ENCODE measurements at regions not wholly inside any gene's neighbourhood (a gene's known extent, or its start where the extent isn't known, plus 50 kb on each side); places are given as distances from the start of the nearest gene placed in this dataset.

- DNase-seq (ENCODE audit: low read depth), result no peak
- H3K4me3 ChIP-seq (ENCODE audit: low read depth, low read length), result no peak overlapping the region
- TF ChIP-seq CTCF (IDR thresholded peaks at IDR 0.05; ENCODE audit: insufficient read depth, low read depth, low read length), result no peak
Observed at GRCh38 chr6:146965110-146965689, 239.0 kb upstream of the STXBP5 start.

GRCh38 chr6:146968041-146968760, 236.0 kb upstream of the STXBP5 start:
- DNase-seq (ENCODE audit: low read depth), result peak; percentile 30
- TF ChIP-seq CTCF (IDR thresholded peaks at IDR 0.05; ENCODE audit: insufficient read depth, low read depth, low read length), result no peak
- no peak overlapping the region for H3K4me3 ChIP-seq (ENCODE audit: low read depth, low read length)

GRCh38 chr6:146972546-146972945, 231.7 kb upstream of the STXBP5 start:
- no peak for TF ChIP-seq CTCF (IDR thresholded peaks at IDR 0.05; ENCODE audit: insufficient read depth, low read depth, low read length)
- no peak for DNase-seq (ENCODE audit: low read depth)
- H3K4me3 ChIP-seq (ENCODE audit: low read depth, low read length), result no peak overlapping the region

GRCh38 chr6:146974351-146974750, 229.9 kb upstream of the STXBP5 start:
- H3K4me3 ChIP-seq (ENCODE audit: low read depth, low read length), result no peak overlapping the region
- no peak for TF ChIP-seq CTCF (IDR thresholded peaks at IDR 0.05; ENCODE audit: insufficient read depth, low read depth, low read length)
- no peak for DNase-seq (ENCODE audit: low read depth)

- TF ChIP-seq CTCF (IDR thresholded peaks at IDR 0.05; ENCODE audit: insufficient read depth, low read depth, low read length), result no peak
- no peak for DNase-seq (ENCODE audit: low read depth)
- H3K4me3 ChIP-seq (ENCODE audit: low read depth, low read length), result no peak overlapping the region
Observed at GRCh38 chr6:146975093-146975492, 229.1 kb upstream of the STXBP5 start.

- no peak for TF ChIP-seq CTCF (IDR thresholded peaks at IDR 0.05; ENCODE audit: insufficient read depth, low read depth, low read length)
- no peak for DNase-seq (ENCODE audit: low read depth)
- no peak overlapping the region for H3K4me3 ChIP-seq (ENCODE audit: low read depth, low read length)
Observed at GRCh38 chr6:146980900-146981329, 223.3 kb upstream of the STXBP5 start.

Measured in fibroblast of villous mesenchyme (primary cell).